ENCODE measurements at regions not wholly inside any gene's neighbourhood (a gene's known extent, or its start where the extent isn't known, plus 50 kb on each side); places are given as distances from the start of the nearest gene placed in this dataset.
"Not testable (repeated sequence)": the region's sequence is repeated elsewhere in the genome, so short reads cannot be mapped to it uniquely, and the experiment has no call there.

GRCh38 chr1:241438686-241439085 is 80.9 kb downstream of the FH start:
- TF ChIP-seq POLR2A (IDR thresholded peaks at IDR 0.05; ENCODE audit: low read length); GATA1 (IDR thresholded peaks at IDR 0.05; ENCODE audit: low read depth, low read length): not testable (repeated sequence)
